MM.1S (cell line): ENCODE measurements at regions not wholly inside any gene's neighbourhood (a gene's known extent, or its start where the extent isn't known, plus 50 kb on each side); places are given as distances from the start of the nearest gene placed in this dataset.
"Not testable (repeated sequence)": the region's sequence is repeated elsewhere in the genome, so short reads cannot be mapped to it uniquely, and the experiment has no call there.

ENCODE experiments used
- DNase-seq: peaks from one replicate; pipeline ENCODE4 v3.0.0-alpha.2; 2015
- H2AFZ ChIP-seq: fragments of 300-600 bp; sonication (generic); 2 replicates; pipeline ENCODE4 v1.6.0; 2016; ENCODE audit warnings: antibody characterized with exemption, low read length
- H3F3A ChIP-seq: fragments of 300-600 bp; sonication (generic); 2 replicates; pipeline ENCODE4 v1.6.1; 2016; ENCODE audit warnings: mild to moderate bottlenecking, antibody characterized with exemption, low read length, moderate library complexity, mixed read lengths; ENCODE audit not compliant: insufficient read depth
- H3K27ac ChIP-seq: fragments of 300-600 bp; sonication (generic); 2 replicates; pipeline ENCODE4 v1.5.1; 2016; ENCODE audit warnings: mild to moderate bottlenecking, low read length
- H3K27me3 ChIP-seq: fragments of 300-600 bp; sonication (generic); replicated peaks from 2 replicates; pipeline ENCODE4 v1.6.0; 2016; ENCODE audit warnings: low read length; ENCODE audit not compliant: insufficient read depth
- H3K36me3 ChIP-seq: fragments of 300-600 bp; sonication (generic); replicated peaks from 2 replicates; pipeline ENCODE4 v1.6.1; 2016; ENCODE audit warnings: mild to moderate bottlenecking, low read length, mixed read lengths; ENCODE audit not compliant: insufficient read depth
- H3K4me1 ChIP-seq: fragments of 300-600 bp; sonication (generic); 2 replicates; pipeline ENCODE4 v1.6.1; 2016; ENCODE audit warnings: low read length, mixed read lengths
- H3K4me2 ChIP-seq: fragments of 300-600 bp; sonication (generic); 2 replicates; pipeline ENCODE4 v1.6.0; 2016; ENCODE audit warnings: low read depth, low read length
- H3K4me3 ChIP-seq: fragments of 300-600 bp; sonication (generic); 2 replicates; pipeline ENCODE4 v1.5.1; 2016; ENCODE audit warnings: low read length, mixed read lengths
- H3K79me2 ChIP-seq: fragments of 300-600 bp; sonication (generic); 2 replicates; pipeline ENCODE4 v1.6.1; 2016; ENCODE audit warnings: mixed run types, low read length, mixed read lengths
- H3K9ac ChIP-seq: fragments of 300-600 bp; sonication (generic); 2 replicates; pipeline ENCODE4 v1.6.1; 2016; ENCODE audit warnings: low read length, mixed read lengths
- H3K9me2 ChIP-seq: fragments of 300-600 bp; sonication (generic); replicated peaks from 2 replicates; pipeline ENCODE4 v1.6.1; 2016; ENCODE audit warnings: mild to moderate bottlenecking, low read length, mixed read lengths; ENCODE audit not compliant: insufficient read depth
- H3K9me3 ChIP-seq: fragments of 300-600 bp; sonication (generic); replicated peaks from 2 replicates; pipeline ENCODE4 v1.6.1; 2016; ENCODE audit warnings: mild to moderate bottlenecking, low read length, mixed read lengths; ENCODE audit not compliant: insufficient read depth
- H4K20me1 ChIP-seq: fragments of 300-600 bp; sonication (generic); 2 replicates; pipeline ENCODE4 v1.6.1; 2016; ENCODE audit warnings: mild to moderate bottlenecking, low read length, moderate library complexity, mixed read lengths; ENCODE audit not compliant: insufficient read depth
- EZH2 ChIP-seq: fragments of 300-600 bp; sonication (generic); optimal IDR thresholded peaks from 2 replicates; pipeline ENCODE3; 2017; ENCODE audit warnings: low read depth, mild to moderate bottlenecking, antibody characterized with exemption, low read length, mixed read lengths
- EZH2phosphoT487 ChIP-seq: fragments of 300-600 bp; sonication (generic); IDR thresholded peaks from 2 replicates; pipeline ENCODE4 v1.6.1; 2018; ENCODE audit warnings: antibody characterized with exemption, low read length
- TF ChIP-seq, protein P1 (sequence below): fragments of 300-600 bp; sonication (generic); IDR thresholded peaks from 2 replicates; pipeline ENCODE4 v1.5.1; 2016; ENCODE audit warnings: antibody characterized with exemption, low read length, mixed read lengths

DNA sequence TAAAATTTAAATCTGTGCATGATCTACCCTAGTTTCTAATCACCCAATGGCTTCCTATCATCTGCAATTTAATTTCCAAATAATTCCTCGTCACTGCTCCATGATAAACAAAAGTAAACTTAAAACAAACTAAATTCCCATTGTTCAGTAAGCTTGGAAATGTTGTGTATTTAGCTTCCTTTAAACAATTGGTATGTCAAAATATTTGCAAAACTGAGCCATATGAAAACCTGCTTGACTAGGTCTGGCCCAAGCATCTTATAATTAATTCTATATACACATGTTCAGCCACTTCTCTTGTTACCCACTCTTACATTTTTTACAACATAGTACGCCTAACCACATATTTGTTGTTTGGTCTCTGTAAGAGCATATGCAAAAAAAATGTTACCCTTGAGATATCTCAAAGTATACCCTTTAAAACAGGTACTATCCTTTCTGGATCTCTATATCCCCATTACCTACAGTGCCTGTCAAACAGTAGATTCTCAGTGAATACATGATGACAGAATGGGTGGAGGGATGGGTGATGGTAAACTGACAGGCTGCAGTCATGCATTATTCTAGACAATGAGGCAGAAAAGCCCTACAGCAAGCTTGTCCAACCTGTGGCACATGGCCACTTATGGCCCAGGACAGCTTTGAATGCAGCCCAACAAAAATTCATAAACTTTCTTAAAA is 1277.9 kb upstream of the TENM4 start:
- Histone ChIP-seq H3F3A (no peaks in the 10 kb centered on the region), H3K79me2 (no peaks in the 10 kb centered on the region), H3K27me3 (no peaks in the 10 kb centered on the region), H4K20me1 (no peaks in the 10 kb centered on the region), H3K9me2 (no peaks in the 10 kb centered on the region), H3K4me2 (no peak overlapping the region), H3K27ac (no peak overlapping the region), H3K4me3 (no peak overlapping the region), H3K9me3 (no peaks in the 10 kb centered on the region), H3K9ac (no peak overlapping the region), H3K4me1 (0 out of 2 replicates have a peak, but pooled peaks cover 3% of the 10 kb centered on the region), H3K36me3 (no peaks in the 10 kb centered on the region), H2AFZ (no peak overlapping the region)
- no peak for DNase-seq
- TF ChIP-seq, protein P1, sequence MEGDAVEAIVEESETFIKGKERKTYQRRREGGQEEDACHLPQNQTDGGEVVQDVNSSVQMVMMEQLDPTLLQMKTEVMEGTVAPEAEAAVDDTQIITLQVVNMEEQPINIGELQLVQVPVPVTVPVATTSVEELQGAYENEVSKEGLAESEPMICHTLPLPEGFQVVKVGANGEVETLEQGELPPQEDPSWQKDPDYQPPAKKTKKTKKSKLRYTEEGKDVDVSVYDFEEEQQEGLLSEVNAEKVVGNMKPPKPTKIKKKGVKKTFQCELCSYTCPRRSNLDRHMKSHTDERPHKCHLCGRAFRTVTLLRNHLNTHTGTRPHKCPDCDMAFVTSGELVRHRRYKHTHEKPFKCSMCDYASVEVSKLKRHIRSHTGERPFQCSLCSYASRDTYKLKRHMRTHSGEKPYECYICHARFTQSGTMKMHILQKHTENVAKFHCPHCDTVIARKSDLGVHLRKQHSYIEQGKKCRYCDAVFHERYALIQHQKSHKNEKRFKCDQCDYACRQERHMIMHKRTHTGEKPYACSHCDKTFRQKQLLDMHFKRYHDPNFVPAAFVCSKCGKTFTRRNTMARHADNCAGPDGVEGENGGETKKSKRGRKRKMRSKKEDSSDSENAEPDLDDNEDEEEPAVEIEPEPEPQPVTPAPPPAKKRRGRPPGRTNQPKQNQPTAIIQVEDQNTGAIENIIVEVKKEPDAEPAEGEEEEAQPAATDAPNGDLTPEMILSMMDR = no peak
- TF ChIP-seq EZH2 = no peak
- TF ChIP-seq EZH2phosphoT487 = no peak

DNA sequence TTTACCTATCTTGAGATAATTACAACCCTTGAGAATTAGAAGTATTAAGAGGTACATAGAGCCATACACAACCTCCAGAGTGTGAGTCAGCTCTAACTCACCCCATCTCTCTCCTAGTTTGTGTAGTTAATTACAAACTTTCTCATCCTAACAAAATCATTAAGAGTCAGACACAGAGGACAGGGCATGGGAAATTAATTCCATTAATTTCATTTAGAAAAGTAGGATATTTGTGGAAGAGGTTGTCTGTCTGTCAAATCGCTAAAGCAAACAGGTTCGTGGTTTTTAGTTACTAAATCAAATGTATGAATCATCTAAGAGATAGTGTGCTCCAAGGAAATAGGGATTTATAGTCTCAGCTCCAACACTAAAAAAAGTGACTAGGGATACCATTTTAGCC is 1261.4 kb upstream of the TENM4 start:
- no peak overlapping the region for H2AFZ ChIP-seq
- H3K79me2 ChIP-seq = no peaks in the 10 kb centered on the region
- no peak for DNase-seq
- no peaks in the 10 kb centered on the region for H3K36me3 ChIP-seq
- no peaks in the 10 kb centered on the region for H4K20me1 ChIP-seq
- H3K4me3 ChIP-seq = no peak overlapping the region
- H3K9ac ChIP-seq = no peak overlapping the region
- H3K4me2 ChIP-seq = no peak overlapping the region
- no peaks in the 10 kb centered on the region for H3K4me1 ChIP-seq
- H3K27ac ChIP-seq = no peak overlapping the region
- H3K9me2 ChIP-seq = no peaks in the 10 kb centered on the region
- H3K27me3 ChIP-seq = no peaks in the 10 kb centered on the region
- H3K9me3 ChIP-seq = no peaks in the 10 kb centered on the region
- H3F3A ChIP-seq = no peaks in the 10 kb centered on the region
- TF ChIP-seq, protein P1 = no peak
- TF ChIP-seq EZH2 (no peak), EZH2phosphoT487 (no peak)

DNA sequence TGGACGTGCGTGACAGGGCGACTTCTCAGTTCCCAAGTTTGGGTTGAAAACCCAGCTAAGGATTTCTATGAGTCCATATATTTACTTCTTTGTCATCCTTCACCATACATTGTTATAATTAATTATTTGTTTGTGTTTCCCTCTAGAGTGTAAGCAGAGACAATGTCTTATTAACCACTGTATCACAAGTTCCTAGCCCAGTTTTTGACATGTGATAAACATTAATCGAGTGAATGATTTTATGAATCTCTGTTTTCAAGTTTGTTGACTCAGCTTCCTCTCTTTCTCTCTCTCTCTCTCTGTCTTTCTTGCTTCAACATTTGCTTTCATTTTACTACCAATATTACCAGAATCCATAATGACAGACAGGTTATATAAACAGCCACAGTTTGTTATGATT is 1259.6 kb upstream of the TENM4 start:
- DNase-seq = no peak
- Histone ChIP-seq H3K4me3 (no peak overlapping the region), H3K4me1 (no peaks in the 10 kb centered on the region), H3K36me3 (no peaks in the 10 kb centered on the region), H3K9me2 (no peaks in the 10 kb centered on the region), H3K79me2 (no peaks in the 10 kb centered on the region), H3F3A (no peaks in the 10 kb centered on the region), H3K27me3 (no peaks in the 10 kb centered on the region), H2AFZ (no peak overlapping the region), H3K9me3 (no peaks in the 10 kb centered on the region), H3K4me2 (no peak overlapping the region), H3K9ac (no peak overlapping the region), H3K27ac (no peak overlapping the region), H4K20me1 (no peaks in the 10 kb centered on the region)
- TF ChIP-seq, protein P1 = no peak
- TF ChIP-seq EZH2 = no peak
- TF ChIP-seq EZH2phosphoT487 = no peak

DNA sequence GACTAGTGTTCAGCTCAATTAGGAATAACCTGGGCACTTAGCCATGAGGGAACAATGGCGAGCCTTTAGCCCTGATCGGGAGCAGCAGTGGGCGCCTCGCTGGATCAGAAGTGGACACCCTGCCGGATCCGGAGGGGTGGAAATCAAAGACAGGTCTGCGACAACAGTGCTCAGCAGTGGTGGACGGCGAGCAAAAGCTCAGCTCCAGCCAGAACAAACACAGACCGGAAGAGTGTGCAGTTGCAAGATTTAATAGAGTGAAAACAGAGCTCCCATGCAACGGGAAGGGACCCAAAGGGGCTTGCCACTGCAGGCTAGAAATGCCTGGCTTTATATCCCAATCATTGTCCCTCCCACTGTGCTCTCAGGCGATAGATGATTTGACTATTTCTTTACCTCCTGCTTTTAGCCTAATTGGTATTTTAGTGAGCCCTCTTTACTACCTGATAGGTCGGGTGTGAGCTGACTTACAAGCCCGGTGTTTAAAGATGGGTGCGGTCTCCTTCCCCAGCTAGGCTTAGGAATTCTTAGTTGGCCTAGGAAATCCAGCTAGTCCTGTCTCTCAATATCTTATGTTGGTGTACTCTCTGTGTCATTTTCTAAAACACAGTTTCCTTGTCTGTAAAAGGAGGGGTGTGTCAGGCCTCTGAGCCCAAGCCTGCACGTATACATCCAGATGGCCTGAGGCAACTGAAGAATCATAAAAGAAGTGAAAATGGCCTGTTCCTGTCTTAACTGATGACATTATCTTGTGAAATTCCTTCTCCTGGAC is 1258.8 kb upstream of the TENM4 start:
- not testable (repeated sequence) for H3K36me3 ChIP-seq, DNase-seq, H3K27me3 ChIP-seq, H3K27ac ChIP-seq, H3K9me2 ChIP-seq, H2AFZ ChIP-seq, H3F3A ChIP-seq, H3K4me3 ChIP-seq, H3K4me2 ChIP-seq, H3K4me1 ChIP-seq, H3K79me2 ChIP-seq, H3K9me3 ChIP-seq, H3K9ac ChIP-seq, H4K20me1 ChIP-seq
